Tibial nerve (tissue), 4 donors: ENCODE measurements at regions not wholly inside any gene's neighbourhood (a gene's known extent, or its start where the extent isn't known, plus 50 kb on each side); places are given as distances from the start of the nearest gene placed in this dataset.

Source experiments
- DNase-seq, 2 donors: peaks; one replicate each; pipeline ENCODE4 v3.0.0-alpha.2; 2019; ENCODE audit warnings: low spot score in 2 of 2
- H3K27ac ChIP-seq, 4 donors: fragments of 200-600 bp; sonication (generic) in 3 of 4; one replicate each; pipeline ENCODE4 v1.5.1; 2017 to 2019; ENCODE audit warnings: mild to moderate bottlenecking in 1 of 4
- H3K27me3 ChIP-seq, 2 donors: fragments of 200-600 bp; sonication (generic) in 1 of 2; one replicate each; pipeline versions ENCODE4 v1.5.1 to v1.6.0; 2017 to 2019
- H3K36me3 ChIP-seq, 3 donors: fragments of 200-600 bp; sonication (generic); one replicate each; pipeline ENCODE4 v1.5.1; 2018 to 2019
- H3K4me1 ChIP-seq, 4 donors: fragments of 200-600 bp; sonication (generic) in 3 of 4; one replicate each; pipeline ENCODE4 v1.5.1; 2017 to 2019
- H3K4me3 ChIP-seq, 4 donors: fragments of 200-600 bp; sonication (generic) in 3 of 4; one replicate each; pipeline ENCODE4 v1.5.1; 2017 to 2019; ENCODE audit warnings: mild to moderate bottlenecking in 1 of 4, moderate library complexity in 1 of 4
- H3K9me3 ChIP-seq, 4 donors: fragments of 200-600 bp; sonication (generic) in 3 of 4; one replicate each; pipeline ENCODE4 v1.5.1; 2017 to 2019
- CTCF ChIP-seq, 5 experiments: fragments of 200-600 bp in 3 of 5; fragments of 450-650 bp in 2 of 5; sonication (generic) in 3 of 5; IDR thresholded peaks; one replicate each; pipeline ENCODE4 v1.5.1; 2016 to 2019; ENCODE audit warnings: antibody characterized with exemption in 5 of 5, mild to moderate bottlenecking in 3 of 5, moderate library complexity in 2 of 5
- EP300 ChIP-seq, 2 donors: sonication (generic); formaldehyde crosslinking; IDR thresholded peaks; one replicate each; pipeline ENCODE4 v1.6.1; 2017; ENCODE audit warnings: antibody characterized with exemption in 2 of 2, mild to moderate bottlenecking in 1 of 2
- POLR2A ChIP-seq, 2 donors: fragments of 450-650 bp; IDR thresholded peaks; one replicate each; pipeline ENCODE4 v1.6.1; 2017; ENCODE audit warnings: antibody characterized with exemption in 2 of 2, mild to moderate bottlenecking in 2 of 2, moderate library complexity in 2 of 2
- WGBS, 2 donors: methylation state at CpG; one replicate each; pipeline ENCODE4 v1.1.5; 2018; 5-methylcytosine and 5-hydroxymethylcytosine counted together

- no peak overlapping the region for H3K27ac ChIP-seq
- H3K27me3 ChIP-seq, result no peaks in the 10 kb centered on the region
- peaks cover 0 to 13% (median 4%) of the 10 kb centered on the region in 4 donors for H3K4me1 ChIP-seq
- 79 to 80% methylated on average over 2 of the region's 2 CpGs for WGBS, 2 donors
- no peak for DNase-seq
- TF ChIP-seq POLR2A (IDR thresholded peaks at IDR 0.05), result no peak
- no peak for TF ChIP-seq EP300 (IDR thresholded peaks at IDR 0.05)
- no peak for TF ChIP-seq CTCF (IDR thresholded peaks at IDR 0.05)
- H3K9me3 ChIP-seq, result no peaks in the 10 kb centered on the region
- no peak overlapping the region for H3K4me3 ChIP-seq
- no peaks in the 10 kb centered on the region for H3K36me3 ChIP-seq
These were observed 50.3 kb upstream of the TMC1 start for GRCh38 chr9:72471096-72471495.

- H3K9me3 ChIP-seq, result no peaks in the 10 kb centered on the region
- peaks cover 0 to 15% (median 0%) of the 10 kb centered on the region in 4 donors for H3K4me1 ChIP-seq
- no peaks in the 10 kb centered on the region for H3K27me3 ChIP-seq
- WGBS, 2 donors, result 89 to 91% methylated on average over 8 of the region's 8 CpGs
- no peak overlapping the region for H3K27ac ChIP-seq
- DNase-seq, result no peak
- H3K36me3 ChIP-seq, result no peaks in the 10 kb centered on the region
- no peak for TF ChIP-seq CTCF (IDR thresholded peaks at IDR 0.05)
- no peak for TF ChIP-seq POLR2A (IDR thresholded peaks at IDR 0.05)
- TF ChIP-seq EP300 (IDR thresholded peaks at IDR 0.05), result no peak
- no peak overlapping the region for H3K4me3 ChIP-seq
These were observed 53.4 kb upstream of the TMC1 start for GRCh38 chr9:72467766-72468738.

GRCh38 chr9:72465593-72465984 is 55.8 kb upstream of the TMC1 start:
- no peak for DNase-seq
- 92 to 93% methylated on average over 3 of the region's 3 CpGs for WGBS, 2 donors
- TF ChIP-seq EP300 (IDR thresholded peaks at IDR 0.05) (no peak), CTCF (IDR thresholded peaks at IDR 0.05) (no peak), POLR2A (IDR thresholded peaks at IDR 0.05) (no peak)
- H3K27ac ChIP-seq, result peak overlapping the region in 2 of 4 donors; percentile 57 to 77
- no peak overlapping the region for H3K4me3 ChIP-seq
- peaks cover 0 to 15% (median 0%) of the 10 kb centered on the region in 4 donors for H3K4me1 ChIP-seq
- H3K9me3 ChIP-seq, result no peaks in the 10 kb centered on the region
- no peaks in the 10 kb centered on the region for H3K27me3 ChIP-seq
- no peaks in the 10 kb centered on the region for H3K36me3 ChIP-seq

GRCh38 chr9:72464857-72465592 is 56.4 kb upstream of the TMC1 start:
- peak overlapping the region in 1 of 4 donors; percentile 24 for H3K4me3 ChIP-seq
- 28 to 31% methylated on average over 9 of the region's 9 CpGs for WGBS, 2 donors
- no peaks in the 10 kb centered on the region for H3K36me3 ChIP-seq
- peak overlapping the region in 3 of 4 donors; percentile 41 to 77 (median 57) for H3K27ac ChIP-seq
- H3K4me1 ChIP-seq, result peaks cover 0 to 15% (median 0%) of the 10 kb centered on the region in 4 donors
- no peaks in the 10 kb centered on the region for H3K27me3 ChIP-seq
- TF ChIP-seq EP300 (IDR thresholded peaks at IDR 0.05) (peak in 1 of 2 donors; percentile 25), POLR2A (IDR thresholded peaks at IDR 0.05) (no peak), CTCF (IDR thresholded peaks at IDR 0.05) (no peak)
- H3K9me3 ChIP-seq, result no peaks in the 10 kb centered on the region
- no peak for DNase-seq
